ENCODE measurements at regions not wholly inside any gene's neighbourhood (a gene's known extent, or its start where the extent isn't known, plus 50 kb on each side); places are given as distances from the start of the nearest gene placed in this dataset.
A peak's percentile ranks its signal among the peaks of the same experiment; 100 is the strongest.
"Not testable (repeated sequence)": the region's sequence is repeated elsewhere in the genome, so short reads cannot be mapped to it uniquely, and the experiment has no call there.

DNA sequence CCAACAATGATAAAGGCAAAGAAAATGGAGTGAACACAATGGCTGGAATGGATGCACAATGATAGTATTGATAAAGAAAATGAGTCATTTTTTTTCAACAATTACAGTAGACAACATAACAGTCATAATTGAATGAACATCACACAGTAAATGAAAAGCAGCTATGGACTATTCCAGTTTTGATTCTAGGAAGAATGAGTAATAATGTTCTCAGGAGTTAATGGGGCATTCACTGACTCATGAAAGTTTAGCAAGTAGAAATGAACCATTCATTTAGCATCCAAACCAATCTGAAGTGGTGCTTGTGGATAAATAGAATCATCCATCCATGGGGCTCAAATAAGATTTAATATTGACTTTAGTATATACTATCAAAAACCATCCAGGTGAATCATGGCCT is 1029.5 kb upstream of the GJE1 start:
- intact Hi-C loops (cut with DNase I, micrococcal nuclease), result loop anchor here in 1 of 2 experiments (10.0 kb wide), 1 partner anchor 462 kb away; no protein-coding TSS in a partner anchor
- POLR2A ChIA-PET, result no interaction called here
- Mint-ChIP-seq H3K9me3 (ENCODE audit: low read depth) (no peaks in the 10 kb centered on the region), H3K4me1 (peaks cover 2% of the 10 kb centered on the region), H3K27me3 (peaks cover 11% of the 10 kb centered on the region), H3K36me3 (ENCODE audit: low read depth) (no peaks in the 10 kb centered on the region), H3K4me3 (no peak overlapping the region), H3K27ac (no peak overlapping the region)
- CTCF ChIA-PET, result no interaction called here
- DNase-seq, result no peak
- ATAC-seq, result peak; percentile 53

DNA sequence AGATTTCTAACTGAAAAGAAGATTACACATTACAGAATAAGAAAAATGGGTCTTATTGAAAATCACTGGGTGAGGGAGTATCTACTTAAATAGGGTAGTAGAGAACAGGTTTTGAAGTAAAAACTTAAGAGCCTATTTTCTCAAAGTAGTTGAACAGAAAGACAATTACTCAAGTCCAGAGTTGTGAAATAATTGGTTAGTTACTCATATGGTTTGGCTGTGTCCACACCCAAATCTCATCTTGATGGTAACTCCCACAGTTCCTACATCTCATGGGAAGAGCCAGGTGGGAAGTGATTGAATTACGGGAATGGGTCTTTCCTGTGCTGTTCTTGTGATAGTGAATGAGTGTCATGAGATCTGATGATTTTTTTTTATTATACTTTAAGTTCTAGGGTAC is 1035.3 kb upstream of the GJE1 start:
- Mint-ChIP-seq H3K27ac (no peak overlapping the region), H3K27me3 (peaks cover 4% of the 10 kb centered on the region), H3K9me3 (ENCODE audit: low read depth) (no peaks in the 10 kb centered on the region), H3K4me1 (no peaks in the 10 kb centered on the region), H3K4me3 (no peak overlapping the region), H3K36me3 (ENCODE audit: low read depth) (no peaks in the 10 kb centered on the region)
- intact Hi-C loops (cut with DNase I, micrococcal nuclease), result no loop called here
- DNase-seq (no peak), ATAC-seq (no peak)
- ChIA-PET POLR2A (no interaction called here), CTCF (no interaction called here)

DNA sequence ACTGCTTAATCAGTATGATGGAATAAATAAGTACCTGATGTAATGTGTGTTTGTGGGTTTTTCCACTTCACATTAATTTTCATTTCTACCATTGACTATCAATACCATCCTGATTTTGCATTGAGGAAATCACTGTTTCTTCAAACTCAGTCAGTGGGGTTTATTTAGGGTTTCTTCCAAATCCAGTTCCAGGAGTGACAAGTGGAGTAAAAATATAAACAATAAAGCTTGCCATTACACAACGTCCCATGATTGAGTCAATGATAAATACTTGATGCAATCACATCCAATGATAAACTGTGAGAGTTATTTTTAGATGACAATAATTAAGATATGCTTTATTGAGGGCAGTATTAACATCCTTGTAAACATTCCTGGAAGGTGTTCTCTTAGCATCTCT is 1037.4 kb upstream of the GJE1 start:
- no peaks in the 10 kb centered on the region for H3K9me3 Mint-ChIP-seq (ENCODE audit: low read depth)
- ATAC-seq, result no peak
- no peak for DNase-seq
- intact Hi-C loops (cut with DNase I, micrococcal nuclease), result no loop called here
- CTCF ChIA-PET, result no interaction called here
- no peak overlapping the region for H3K27ac Mint-ChIP-seq
- H3K36me3 Mint-ChIP-seq (ENCODE audit: low read depth), result no peaks in the 10 kb centered on the region
- POLR2A ChIA-PET, result no interaction called here
- no peak overlapping the region for H3K4me3 Mint-ChIP-seq
- peaks cover 4% of the 10 kb centered on the region for H3K27me3 Mint-ChIP-seq
- H3K4me1 Mint-ChIP-seq, result no peaks in the 10 kb centered on the region

DNA sequence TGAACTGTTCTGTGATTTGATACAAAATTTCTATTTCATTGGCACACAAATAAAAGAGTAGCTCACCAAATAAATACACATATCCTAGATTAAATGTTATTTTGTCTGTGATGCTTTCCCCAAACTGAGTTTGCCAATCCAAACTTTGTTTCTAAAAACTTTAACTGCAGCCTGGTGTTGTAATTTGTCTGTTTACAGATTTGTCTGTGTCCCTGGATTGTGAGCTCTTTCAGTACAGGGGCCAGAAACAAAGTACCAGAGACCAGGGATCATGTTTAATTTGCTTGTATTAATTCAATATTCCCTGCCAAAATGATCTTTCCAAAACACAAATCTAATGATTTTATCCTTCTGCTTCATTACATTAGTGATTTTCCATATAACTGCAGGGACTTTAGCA is 1044.6 kb upstream of the GJE1 start:
- H3K4me1 Mint-ChIP-seq, result no peaks in the 10 kb centered on the region
- DNase-seq, result no peak
- no peak overlapping the region for H3K27ac Mint-ChIP-seq
- ATAC-seq, result no peak
- intact Hi-C loops (cut with DNase I, micrococcal nuclease), result no loop called here
- no peak overlapping the region for H3K4me3 Mint-ChIP-seq
- no peaks in the 10 kb centered on the region for H3K36me3 Mint-ChIP-seq (ENCODE audit: low read depth)
- CTCF ChIA-PET, result interaction anchor here (2.0 kb wide), 1 partner anchor 11 kb away, joined by 7 read pairs; no protein-coding TSS in a partner anchor
- H3K9me3 Mint-ChIP-seq (ENCODE audit: low read depth), result no peaks in the 10 kb centered on the region
- POLR2A ChIA-PET, result no interaction called here
- H3K27me3 Mint-ChIP-seq, result peaks cover 2% of the 10 kb centered on the region

DNA sequence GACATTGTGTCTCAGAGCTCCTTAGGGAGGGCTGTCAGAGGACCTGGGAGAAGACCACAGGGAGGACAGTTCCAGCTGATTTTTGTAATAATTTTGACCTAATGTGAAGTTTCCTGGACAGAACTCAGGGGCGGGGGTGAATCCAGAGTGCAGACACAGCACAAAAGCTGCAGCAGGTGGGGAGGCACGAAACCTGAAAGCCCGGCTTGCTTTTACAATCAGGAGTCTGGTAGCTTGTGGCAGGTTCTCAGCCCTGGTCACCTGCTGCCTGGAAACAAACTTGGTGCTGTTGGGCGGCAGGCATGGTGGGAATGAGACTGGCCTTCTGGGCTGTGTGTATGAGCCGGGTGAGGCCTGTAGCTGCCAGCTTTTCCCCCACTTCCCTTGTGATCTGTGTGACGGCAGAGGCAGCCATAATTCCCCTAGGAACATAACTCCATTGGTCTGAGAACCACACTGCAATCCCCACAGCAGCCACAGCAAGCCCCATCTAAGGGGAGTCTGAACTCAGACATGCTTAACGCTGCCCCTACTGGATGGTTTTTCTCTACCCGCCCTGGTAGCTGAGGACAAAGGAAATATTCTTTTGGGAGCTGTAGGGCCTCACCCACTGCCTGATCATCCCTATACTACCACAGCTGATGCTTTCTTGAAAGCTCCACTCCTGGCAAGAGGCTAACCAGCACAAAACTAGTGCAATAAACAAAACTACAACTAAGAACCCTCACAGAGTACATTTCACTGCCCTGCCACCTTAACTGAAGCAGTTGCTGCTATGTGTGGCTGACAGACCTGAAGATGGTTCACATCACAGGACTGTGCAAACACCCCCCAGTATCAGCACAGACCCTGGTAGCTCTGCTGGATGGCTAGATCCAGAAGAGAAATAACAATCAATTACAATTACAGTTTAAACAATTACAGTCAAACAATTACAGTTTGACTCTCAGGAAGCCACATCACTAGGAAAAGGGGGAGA is 1055.1 kb upstream of the GJE1 start:
- H3K4me3 Mint-ChIP-seq, result no peak overlapping the region
- no peaks in the 10 kb centered on the region for H3K36me3 Mint-ChIP-seq (ENCODE audit: low read depth)
- intact Hi-C loops (cut with DNase I, micrococcal nuclease), result no loop called here
- peak; percentile 41 for DNase-seq
- CTCF ChIA-PET, result interaction anchor here (1.3 kb wide), 1 partner anchor 11 kb away, joined by 3 read pairs; no protein-coding TSS in a partner anchor
- POLR2A ChIA-PET, result interaction anchor here (0.6 kb wide), 1 partner anchor 137 kb away, joined by 3 read pairs; no protein-coding TSS in a partner anchor
- H3K4me1 Mint-ChIP-seq, result no peaks in the 10 kb centered on the region
- ATAC-seq, result peak; percentile 74
- no peaks in the 10 kb centered on the region for H3K9me3 Mint-ChIP-seq (ENCODE audit: low read depth)
- H3K27me3 Mint-ChIP-seq, result no peaks in the 10 kb centered on the region
- H3K27ac Mint-ChIP-seq, result no peak overlapping the region

DNA sequence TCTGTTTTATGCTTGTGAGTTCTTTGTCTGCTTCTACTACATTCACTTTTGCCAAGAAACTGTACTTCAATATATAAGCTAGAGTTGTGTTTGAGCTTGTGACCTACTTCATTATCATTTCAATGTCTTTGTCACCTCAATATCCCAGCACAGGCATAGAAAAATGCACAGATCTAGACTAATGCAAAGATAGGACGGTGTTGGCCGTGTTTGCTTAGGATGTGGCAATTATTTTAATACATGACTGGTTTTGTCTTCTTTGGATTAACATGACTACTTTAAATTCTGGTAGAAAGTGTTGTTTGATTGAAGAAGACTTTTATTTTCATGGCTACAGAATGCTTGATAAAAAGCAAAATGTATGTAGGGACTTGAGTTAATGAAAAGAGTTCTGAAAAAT is 1075.0 kb upstream of the GJE1 start:
- ATAC-seq, result no peak
- POLR2A ChIA-PET, result no interaction called here
- Mint-ChIP-seq H3K36me3 (ENCODE audit: low read depth) (no peaks in the 10 kb centered on the region), H3K4me1 (no peaks in the 10 kb centered on the region), H3K27me3 (peaks cover 2% of the 10 kb centered on the region), H3K9me3 (ENCODE audit: low read depth) (no peaks in the 10 kb centered on the region), H3K27ac (no peak overlapping the region), H3K4me3 (no peak overlapping the region)
- no peak for DNase-seq
- intact Hi-C loops (cut with DNase I, micrococcal nuclease), result no loop called here
- CTCF ChIA-PET, result interaction anchor here (0.6 kb wide), 1 partner anchor 769 kb away, joined by 3 read pairs; no protein-coding TSS in a partner anchor

DNA sequence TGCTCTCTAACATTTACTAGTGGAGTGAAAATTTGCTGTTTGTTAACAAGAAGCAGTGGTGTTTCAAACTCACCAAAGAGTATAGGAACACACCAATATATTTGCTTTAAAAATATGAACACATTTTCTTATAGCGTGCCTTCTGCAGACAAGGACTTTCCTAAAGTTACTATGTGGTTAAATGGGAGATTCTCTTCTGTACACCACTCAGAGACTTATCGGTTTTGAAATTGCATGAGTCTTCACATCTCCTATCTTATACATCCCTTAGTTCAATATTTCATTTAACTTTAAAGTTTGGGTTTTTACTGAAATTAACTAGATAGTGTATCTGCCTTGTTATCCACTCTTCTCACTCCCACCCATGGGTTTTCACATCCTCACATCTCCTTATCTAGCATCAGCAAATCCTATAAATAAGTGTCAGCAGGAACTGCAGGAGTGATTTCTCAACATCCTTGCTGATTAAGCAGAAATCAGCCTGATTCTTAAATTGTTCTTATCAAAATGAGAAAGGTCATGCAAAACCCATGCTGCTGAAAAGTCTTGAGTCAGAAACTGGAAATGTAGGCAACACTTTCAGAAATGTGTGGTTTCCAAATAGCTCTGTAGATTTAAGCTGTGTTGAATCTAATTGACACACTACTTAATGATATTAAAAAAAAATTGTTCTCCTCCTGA is 1075.6 kb upstream of the GJE1 start:
- DNase-seq, result no peak
- ChIA-PET POLR2A (no interaction called here), CTCF (interaction anchor here (0.6 kb wide), 1 partner anchor 769 kb away, joined by 3 read pairs; no protein-coding TSS in a partner anchor)
- H3K27me3 Mint-ChIP-seq, result peaks cover 2% of the 10 kb centered on the region
- H3K4me1 Mint-ChIP-seq, result no peaks in the 10 kb centered on the region
- no peaks in the 10 kb centered on the region for H3K9me3 Mint-ChIP-seq (ENCODE audit: low read depth)
- intact Hi-C loops (cut with DNase I, micrococcal nuclease), result no loop called here
- no peaks in the 10 kb centered on the region for H3K36me3 Mint-ChIP-seq (ENCODE audit: low read depth)
- no peak overlapping the region for H3K27ac Mint-ChIP-seq
- H3K4me3 Mint-ChIP-seq, result no peak overlapping the region
- no peak for ATAC-seq

DNA sequence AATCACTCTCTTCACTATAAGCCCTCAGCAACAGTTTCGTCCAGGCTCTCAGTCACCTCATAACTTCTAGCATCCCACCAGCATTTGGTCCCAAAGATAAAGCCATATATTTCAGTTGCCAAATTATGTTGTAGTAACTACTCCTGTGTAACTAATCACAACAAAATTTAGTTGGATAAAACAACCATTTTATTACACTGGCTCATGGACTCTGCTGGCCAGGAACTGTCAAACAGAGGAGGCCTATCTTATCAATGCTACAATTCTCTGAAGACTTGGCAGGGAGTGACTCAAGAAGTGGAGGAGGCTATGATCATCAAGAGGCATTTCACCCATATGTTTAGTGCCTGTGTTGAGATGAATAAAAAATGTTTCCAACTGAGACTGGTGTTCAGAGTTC is 1082.3 kb upstream of the GJE1 start:
- CTCF ChIA-PET, result no interaction called here
- no peak overlapping the region for H3K4me3 Mint-ChIP-seq
- H3K9me3 Mint-ChIP-seq (ENCODE audit: low read depth), result no peaks in the 10 kb centered on the region
- intact Hi-C loops (cut with DNase I, micrococcal nuclease), result no loop called here
- no peak overlapping the region for H3K27ac Mint-ChIP-seq
- DNase-seq, result no peak
- POLR2A ChIA-PET, result no interaction called here
- no peaks in the 10 kb centered on the region for H3K36me3 Mint-ChIP-seq (ENCODE audit: low read depth)
- H3K27me3 Mint-ChIP-seq, result peaks cover 1% of the 10 kb centered on the region
- H3K4me1 Mint-ChIP-seq, result no peaks in the 10 kb centered on the region
- ATAC-seq, result no peak

DNA sequence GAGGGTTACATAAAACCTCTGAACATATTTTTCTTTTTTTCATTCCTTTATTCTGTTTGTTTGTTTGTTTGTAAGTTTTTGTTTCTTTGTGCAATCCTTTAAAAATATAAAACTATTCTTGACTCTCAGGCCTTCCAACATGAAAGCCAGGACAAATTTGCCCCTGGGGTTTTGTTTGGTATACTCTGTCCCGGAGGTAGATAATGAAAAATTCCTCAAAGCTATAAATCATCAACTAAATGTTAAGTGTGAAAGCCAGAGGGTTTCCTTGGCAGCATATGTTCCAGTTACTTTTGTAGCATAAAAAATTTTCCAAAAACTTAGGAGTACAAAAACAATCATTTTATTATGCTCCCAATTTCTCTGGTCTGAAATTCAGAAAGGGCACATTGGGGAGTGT is 1084.3 kb upstream of the GJE1 start:
- no peak for DNase-seq
- intact Hi-C loops (cut with DNase I, micrococcal nuclease), result no loop called here
- H3K27ac Mint-ChIP-seq, result no peak overlapping the region
- H3K4me1 Mint-ChIP-seq, result no peaks in the 10 kb centered on the region
- POLR2A ChIA-PET, result no interaction called here
- no peaks in the 10 kb centered on the region for H3K9me3 Mint-ChIP-seq (ENCODE audit: low read depth)
- H3K27me3 Mint-ChIP-seq, result peaks cover 1% of the 10 kb centered on the region
- no peaks in the 10 kb centered on the region for H3K36me3 Mint-ChIP-seq (ENCODE audit: low read depth)
- H3K4me3 Mint-ChIP-seq, result no peak overlapping the region
- no peak for ATAC-seq
- CTCF ChIA-PET, result interaction anchor here (1.1 kb wide), 1 partner anchor 537 kb away, joined by 3 read pairs; no protein-coding TSS in a partner anchor

DNA sequence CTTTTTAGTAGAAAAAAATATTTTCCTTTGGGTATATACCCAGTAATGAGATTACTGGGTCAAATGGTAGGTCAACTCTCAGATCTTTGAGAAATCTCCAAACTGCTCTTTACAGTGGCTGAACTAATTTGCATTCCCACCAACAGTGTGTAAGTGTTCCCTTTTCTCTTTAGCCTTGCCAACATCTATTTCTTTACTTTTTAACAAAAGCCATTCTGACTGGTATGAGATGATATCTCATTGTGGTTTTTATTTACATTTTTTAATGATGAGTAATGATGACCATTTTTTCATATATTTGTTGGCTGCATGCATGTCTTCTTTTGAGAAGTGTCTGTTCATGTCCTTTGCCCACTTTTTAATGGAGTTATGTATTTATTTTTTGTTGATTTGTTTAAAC is 1086.2 kb upstream of the GJE1 start:
- H3K9me3 Mint-ChIP-seq (ENCODE audit: low read depth); POLR2A ChIA-PET; H3K27me3 Mint-ChIP-seq; ATAC-seq; H3K36me3 Mint-ChIP-seq (ENCODE audit: low read depth); H3K4me1 Mint-ChIP-seq; intact Hi-C loops (cut with DNase I, micrococcal nuclease); H3K4me3 Mint-ChIP-seq; CTCF ChIA-PET; DNase-seq; H3K27ac Mint-ChIP-seq: not testable (repeated sequence)

DNA sequence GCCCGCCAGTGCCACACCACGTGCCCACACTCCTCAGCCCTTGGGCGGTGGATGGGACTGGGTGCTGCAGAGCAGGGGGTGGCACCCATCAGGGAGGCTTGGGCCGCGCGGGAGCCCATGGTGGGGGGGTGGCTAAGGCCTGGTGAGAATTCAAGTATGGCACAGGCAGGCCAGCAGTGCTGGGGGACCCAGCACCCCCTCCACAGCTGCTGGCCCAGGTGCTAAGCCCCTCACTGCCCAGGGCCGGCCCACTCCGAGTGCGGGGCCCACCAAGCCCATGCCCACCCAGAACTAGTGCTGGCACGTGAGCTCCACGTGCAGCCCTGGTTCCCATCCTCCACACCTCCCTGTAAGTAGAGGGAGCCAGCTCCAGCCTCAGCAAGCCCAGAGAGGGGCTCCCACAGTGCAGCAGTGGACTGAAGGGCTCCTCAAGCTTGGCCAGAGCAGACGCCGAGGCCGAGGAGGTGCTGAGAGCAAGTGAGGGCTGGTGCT is 1091.1 kb upstream of the GJE1 start:
- ChIA-PET POLR2A (no interaction called here), CTCF (interaction anchor here (1.4 kb wide), 1 partner anchor 54 kb away, joined by 3 read pairs; no protein-coding TSS in a partner anchor)
- Mint-ChIP-seq H3K4me3 (no peak overlapping the region), H3K9me3 (ENCODE audit: low read depth) (peaks cover 7% of the 10 kb centered on the region), H3K4me1 (no peaks in the 10 kb centered on the region), H3K27me3 (no peaks in the 10 kb centered on the region), H3K36me3 (ENCODE audit: low read depth) (no peaks in the 10 kb centered on the region), H3K27ac (no peak overlapping the region)
- DNase-seq (no peak), ATAC-seq (no peak)
- intact Hi-C loops (cut with DNase I, micrococcal nuclease), result no loop called here
